Activated naive CD8-positive, alpha-beta T cell treated with anti-CD3 and anti-CD28 coated beads for 36 hours (primary cell): ENCODE measurements at regions not wholly inside any gene's neighbourhood (a gene's known extent, or its start where the extent isn't known, plus 50 kb on each side); places are given as distances from the start of the nearest gene placed in this dataset.

Experiments
- DNase-seq: peaks from one replicate; pipeline ENCODE4 v3.0.0; 2021
- H3K27ac Mint-ChIP-seq: one replicate; pipeline ENCODE4 v1.8.0; 2022; ENCODE audit warnings: mild to moderate bottlenecking, moderate library complexity, mixed read lengths
- H3K27me3 Mint-ChIP-seq: one replicate; pipeline ENCODE4 v1.8.0; 2022; ENCODE audit warnings: mild to moderate bottlenecking, mixed read lengths
- H3K36me3 Mint-ChIP-seq: one replicate; pipeline ENCODE4 v1.8.0; 2021; ENCODE audit warnings: mild to moderate bottlenecking, mixed read lengths
- H3K4me1 Mint-ChIP-seq: one replicate; pipeline ENCODE4 v1.8.0; 2021; ENCODE audit warnings: mixed read lengths
- H3K4me3 Mint-ChIP-seq: one replicate; pipeline ENCODE4 v1.8.0; 2022; ENCODE audit warnings: mild to moderate bottlenecking, moderate library complexity, mixed read lengths
- H3K9me3 Mint-ChIP-seq: one replicate; pipeline ENCODE4 v1.8.0; 2022; ENCODE audit warnings: mixed read lengths

DNA sequence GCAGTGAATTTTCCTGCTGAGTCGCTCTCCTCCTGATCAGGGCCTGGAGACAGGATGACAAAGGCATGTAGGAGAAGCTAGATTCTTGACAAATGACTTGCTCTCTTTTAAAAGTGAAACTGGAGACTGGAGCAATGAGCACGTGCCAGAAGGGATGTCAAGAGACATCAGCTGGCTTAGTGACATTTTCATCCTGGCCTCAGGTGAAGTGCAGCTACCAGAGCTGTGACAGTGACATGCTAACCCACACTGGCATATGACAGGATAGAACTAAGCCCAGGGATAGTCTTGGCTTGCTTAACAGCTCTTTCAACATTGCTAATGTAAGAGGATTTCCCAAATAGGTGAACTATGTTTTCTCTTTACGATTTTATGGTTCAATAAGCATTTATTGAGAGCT is 757.5 kb upstream of the DDX18 start:
- Mint-ChIP-seq H3K27ac (no peak overlapping the region), H3K27me3 (no peaks in the 10 kb centered on the region), H3K4me3 (no peak overlapping the region), H3K36me3 (no peaks in the 10 kb centered on the region), H3K4me1 (no peaks in the 10 kb centered on the region), H3K9me3 (peaks cover 10% of the 10 kb centered on the region)
- no peak for DNase-seq

DNA sequence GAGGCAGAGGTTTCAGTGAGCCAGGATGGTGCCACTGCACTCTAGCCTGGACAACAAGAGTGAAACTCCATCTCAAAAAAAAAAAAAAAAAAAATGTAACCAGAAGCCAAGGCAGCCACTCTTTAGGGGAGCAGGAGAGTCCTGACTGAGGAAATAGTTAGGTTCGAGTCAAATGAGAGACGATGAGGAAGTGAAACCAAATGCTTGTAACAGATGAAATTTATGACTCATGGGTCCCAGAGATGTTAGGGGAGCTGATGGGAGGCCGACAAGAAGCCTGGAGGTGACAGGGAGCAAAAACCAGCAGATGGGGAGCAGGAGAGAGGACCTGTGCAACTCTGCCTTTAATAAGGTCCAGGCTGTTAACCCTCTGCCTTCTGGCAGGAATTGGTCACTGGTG is 756.1 kb upstream of the DDX18 start:
- no peak overlapping the region for H3K4me3 Mint-ChIP-seq
- no peaks in the 10 kb centered on the region for H3K4me1 Mint-ChIP-seq
- peaks cover 7% of the 10 kb centered on the region for H3K9me3 Mint-ChIP-seq
- H3K36me3 Mint-ChIP-seq, result no peaks in the 10 kb centered on the region
- no peak overlapping the region for H3K27ac Mint-ChIP-seq
- DNase-seq, result no peak
- no peaks in the 10 kb centered on the region for H3K27me3 Mint-ChIP-seq

GRCh38 chr2:117064021-117064420 is 750.5 kb upstream of the DDX18 start:
- no peak for DNase-seq
- Mint-ChIP-seq H3K36me3 (no peaks in the 10 kb centered on the region), H3K9me3 (peaks cover 1% of the 10 kb centered on the region), H3K4me1 (no peaks in the 10 kb centered on the region), H3K27ac (no peak overlapping the region), H3K27me3 (no peaks in the 10 kb centered on the region), H3K4me3 (no peak overlapping the region)

DNA sequence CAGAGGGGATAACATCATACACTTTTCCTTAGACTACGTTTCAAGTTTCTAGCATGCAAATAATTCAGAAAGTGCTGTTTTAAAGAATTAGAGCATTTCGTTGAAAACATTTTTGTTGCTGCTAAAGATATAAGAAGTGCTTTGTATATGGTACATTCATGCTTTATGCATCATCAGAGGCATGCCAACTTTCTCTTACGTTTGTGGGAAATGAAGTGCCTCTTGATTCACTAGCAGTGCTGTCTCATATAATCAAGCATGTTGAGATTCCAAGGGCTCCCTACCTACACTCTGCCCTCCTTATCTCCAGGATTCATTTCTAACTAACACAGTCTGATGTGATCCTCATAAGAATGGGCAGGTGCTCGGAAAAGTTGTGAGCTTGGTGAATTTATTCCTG is 748.6 kb upstream of the DDX18 start:
- H3K27me3 Mint-ChIP-seq, result no peaks in the 10 kb centered on the region
- no peaks in the 10 kb centered on the region for H3K36me3 Mint-ChIP-seq
- H3K4me1 Mint-ChIP-seq, result no peaks in the 10 kb centered on the region
- no peak overlapping the region for H3K27ac Mint-ChIP-seq
- H3K4me3 Mint-ChIP-seq, result no peak overlapping the region
- DNase-seq, result no peak
- peaks cover 1% of the 10 kb centered on the region for H3K9me3 Mint-ChIP-seq

GRCh38 chr2:117067900-117068299 is 746.6 kb upstream of the DDX18 start:
- H3K9me3 Mint-ChIP-seq, result peaks cover 5% of the 10 kb centered on the region
- H3K4me1 Mint-ChIP-seq, result no peaks in the 10 kb centered on the region
- no peak for DNase-seq
- H3K27ac Mint-ChIP-seq, result no peak overlapping the region
- H3K27me3 Mint-ChIP-seq, result no peaks in the 10 kb centered on the region
- H3K4me3 Mint-ChIP-seq, result no peak overlapping the region
- no peaks in the 10 kb centered on the region for H3K36me3 Mint-ChIP-seq

DNA sequence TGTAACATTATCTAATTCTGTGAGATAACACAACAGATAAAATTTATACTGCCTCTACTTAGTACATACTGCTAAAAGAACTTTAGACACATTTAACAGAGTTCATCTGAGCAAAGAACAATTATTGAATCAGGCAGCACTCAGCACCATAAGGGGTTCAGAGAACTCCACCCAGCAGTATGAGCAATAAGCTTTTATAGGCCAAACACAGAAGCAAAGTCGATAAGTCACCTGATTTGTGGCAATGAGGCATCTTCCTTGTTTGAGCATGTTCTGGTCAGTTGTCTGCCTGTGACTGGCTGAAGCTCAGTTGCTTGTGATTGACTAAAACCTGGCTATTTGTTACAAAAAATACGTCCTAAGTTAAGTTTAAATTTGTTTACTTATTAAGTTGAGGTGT is 746.1 kb upstream of the DDX18 start:
- no peaks in the 10 kb centered on the region for H3K4me1 Mint-ChIP-seq
- no peaks in the 10 kb centered on the region for H3K36me3 Mint-ChIP-seq
- H3K9me3 Mint-ChIP-seq, result peaks cover 5% of the 10 kb centered on the region
- no peaks in the 10 kb centered on the region for H3K27me3 Mint-ChIP-seq
- no peak overlapping the region for H3K27ac Mint-ChIP-seq
- no peak overlapping the region for H3K4me3 Mint-ChIP-seq
- no peak for DNase-seq

DNA sequence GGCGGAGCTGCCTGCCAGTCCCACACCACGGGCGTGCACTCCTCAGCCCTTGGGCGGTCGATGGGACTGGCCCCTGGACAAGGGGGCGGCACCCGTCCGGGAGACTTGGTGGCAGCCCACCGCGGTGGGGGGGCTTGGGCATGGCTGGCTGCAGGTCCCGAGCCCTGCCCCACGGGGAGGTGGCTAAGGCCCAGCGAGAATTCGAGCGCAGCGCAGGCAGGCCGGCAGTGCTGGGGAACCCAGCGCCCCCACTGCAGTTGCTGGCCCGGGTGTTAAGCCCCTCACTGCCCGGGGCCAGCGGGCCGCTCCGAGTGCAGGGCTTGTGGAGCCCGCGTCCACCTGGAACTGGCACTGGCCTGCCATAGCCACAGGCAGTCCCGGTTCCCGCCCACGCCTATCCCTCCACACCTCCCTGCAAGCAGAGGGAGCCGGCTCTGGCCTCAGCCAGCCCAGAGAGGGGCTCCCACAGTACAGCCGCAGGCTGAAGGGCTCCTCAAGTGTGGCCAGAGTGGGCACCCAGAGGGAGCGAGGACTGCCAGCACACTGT is 742.9 kb upstream of the DDX18 start:
- DNase-seq, result no peak
- Mint-ChIP-seq H3K27me3 (no peaks in the 10 kb centered on the region), H3K36me3 (no peaks in the 10 kb centered on the region), H3K4me3 (no peak overlapping the region), H3K9me3 (peaks cover 6% of the 10 kb centered on the region), H3K4me1 (no peaks in the 10 kb centered on the region), H3K27ac (no peak overlapping the region)

DNA sequence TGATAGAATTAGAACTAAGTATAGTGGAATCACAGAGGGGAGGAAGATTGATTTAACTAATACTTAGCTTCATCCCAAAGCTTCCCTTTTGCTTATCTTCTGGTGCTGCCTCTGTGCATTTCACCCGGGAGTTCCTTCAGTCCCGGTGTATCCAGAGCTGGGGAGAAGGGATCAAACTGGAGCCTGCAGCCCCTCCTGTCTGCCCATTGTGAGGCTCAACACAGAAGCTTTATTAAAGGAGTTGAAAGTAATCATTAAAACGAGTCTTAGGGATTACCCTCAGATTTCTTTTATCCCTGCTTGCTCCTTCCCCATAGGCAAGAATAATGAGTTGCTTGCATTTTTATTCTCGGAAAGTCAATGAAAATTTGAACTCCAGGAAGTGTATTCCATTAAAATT is 739.7 kb upstream of the DDX18 start:
- Mint-ChIP-seq H3K4me3 (no peak overlapping the region), H3K9me3 (peaks cover 10% of the 10 kb centered on the region), H3K27ac (no peak overlapping the region), H3K36me3 (no peaks in the 10 kb centered on the region), H3K4me1 (no peaks in the 10 kb centered on the region), H3K27me3 (no peaks in the 10 kb centered on the region)
- DNase-seq, result no peak

GRCh38 chr2:117085256-117085655 is 729.2 kb upstream of the DDX18 start:
- H3K27me3 Mint-ChIP-seq, result no peaks in the 10 kb centered on the region
- no peaks in the 10 kb centered on the region for H3K36me3 Mint-ChIP-seq

DNA sequence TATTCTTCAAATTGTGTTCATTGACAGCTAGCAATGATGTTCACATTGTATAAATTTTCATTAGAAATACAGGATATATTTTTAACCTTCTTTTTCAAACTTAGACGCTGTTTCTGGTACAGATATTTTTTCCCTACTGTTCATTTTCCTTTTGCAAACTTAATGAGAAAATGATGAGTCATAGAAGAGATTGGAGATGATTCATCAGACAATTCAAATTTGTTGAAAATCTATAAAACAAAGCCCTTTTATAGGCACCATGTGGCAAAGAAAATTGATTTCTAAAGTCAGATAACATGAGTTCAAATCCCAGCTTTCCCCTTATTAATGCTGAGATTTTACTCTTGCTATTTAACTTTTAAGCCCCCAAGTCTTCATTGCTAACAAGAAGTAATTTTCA is 728.8 kb upstream of the DDX18 start:
- Mint-ChIP-seq H3K4me3 (no peak overlapping the region), H3K4me1 (no peaks in the 10 kb centered on the region), H3K36me3 (no peaks in the 10 kb centered on the region), H3K9me3 (peaks cover 1% of the 10 kb centered on the region), H3K27me3 (no peaks in the 10 kb centered on the region), H3K27ac (no peak overlapping the region)
- DNase-seq, result no peak

More at GRCh38 chr2:117085256-117085655, 729.2 kb upstream of the DDX18 start:
- no peak overlapping the region for H3K4me3 Mint-ChIP-seq
- peaks cover 1% of the 10 kb centered on the region for H3K9me3 Mint-ChIP-seq
- H3K4me1 Mint-ChIP-seq, result no peaks in the 10 kb centered on the region
- H3K27ac Mint-ChIP-seq, result no peak overlapping the region
- no peak for DNase-seq

DNA sequence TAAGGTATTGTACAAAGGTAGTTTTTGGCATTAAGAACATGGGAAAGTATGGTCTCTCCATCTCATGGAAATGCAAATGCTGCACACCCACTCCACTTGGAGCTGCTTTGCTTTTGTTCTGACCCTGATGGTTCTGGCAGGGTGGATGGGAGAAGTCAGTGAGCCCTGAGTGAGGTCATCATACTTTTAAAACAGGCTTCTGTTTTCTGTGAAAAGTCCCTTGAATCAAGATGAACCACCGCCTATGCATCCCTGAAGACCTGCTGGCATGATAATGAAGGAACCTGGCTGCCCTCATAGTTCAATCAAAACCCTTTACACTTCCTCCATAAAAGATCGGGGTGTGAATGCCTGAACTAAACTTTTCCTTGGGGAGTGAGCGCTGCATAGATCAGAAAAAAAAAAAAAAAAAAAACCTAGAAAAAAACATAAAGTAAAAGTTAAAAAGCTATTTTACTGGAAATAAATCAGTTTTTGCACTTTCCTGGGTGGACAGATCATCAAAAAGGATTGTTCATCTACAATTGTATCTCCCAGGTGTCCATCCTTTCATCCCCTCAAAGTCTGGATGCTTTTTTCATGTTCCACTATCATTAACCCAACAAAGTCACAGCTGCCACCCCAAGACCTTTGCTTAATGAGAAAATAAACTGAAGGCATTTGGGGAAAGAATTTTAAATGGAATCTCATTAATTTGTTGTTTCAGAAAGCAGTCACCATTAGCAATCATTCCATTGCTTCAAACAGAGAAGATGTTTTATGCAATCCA is 728.1 kb upstream of the DDX18 start:
- no peak overlapping the region for H3K27ac Mint-ChIP-seq
- H3K4me1 Mint-ChIP-seq, result no peaks in the 10 kb centered on the region
- no peaks in the 10 kb centered on the region for H3K36me3 Mint-ChIP-seq
- H3K27me3 Mint-ChIP-seq, result no peaks in the 10 kb centered on the region
- peaks cover 1% of the 10 kb centered on the region for H3K9me3 Mint-ChIP-seq
- no peak for DNase-seq
- no peak overlapping the region for H3K4me3 Mint-ChIP-seq

DNA sequence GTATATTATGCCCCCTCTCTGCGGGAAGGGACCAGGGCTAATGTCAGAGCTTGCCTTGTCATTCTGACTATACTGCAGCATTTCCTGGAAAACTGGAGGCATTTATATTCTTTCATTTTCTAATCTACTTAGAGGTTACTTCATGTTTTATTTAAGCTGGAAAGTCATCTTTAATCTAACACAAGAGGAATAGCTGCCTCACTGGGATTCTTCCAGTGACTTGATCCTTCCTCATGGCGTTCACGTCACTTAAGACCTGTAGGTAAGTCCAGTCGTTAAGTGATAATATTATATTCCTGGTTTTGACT is 727.6 kb upstream of the DDX18 start:
- Mint-ChIP-seq H3K4me1 (no peaks in the 10 kb centered on the region), H3K4me3 (no peak overlapping the region), H3K27ac (no peak overlapping the region), H3K27me3 (no peaks in the 10 kb centered on the region), H3K9me3 (peaks cover 1% of the 10 kb centered on the region), H3K36me3 (no peaks in the 10 kb centered on the region)
- no peak for DNase-seq

DNA sequence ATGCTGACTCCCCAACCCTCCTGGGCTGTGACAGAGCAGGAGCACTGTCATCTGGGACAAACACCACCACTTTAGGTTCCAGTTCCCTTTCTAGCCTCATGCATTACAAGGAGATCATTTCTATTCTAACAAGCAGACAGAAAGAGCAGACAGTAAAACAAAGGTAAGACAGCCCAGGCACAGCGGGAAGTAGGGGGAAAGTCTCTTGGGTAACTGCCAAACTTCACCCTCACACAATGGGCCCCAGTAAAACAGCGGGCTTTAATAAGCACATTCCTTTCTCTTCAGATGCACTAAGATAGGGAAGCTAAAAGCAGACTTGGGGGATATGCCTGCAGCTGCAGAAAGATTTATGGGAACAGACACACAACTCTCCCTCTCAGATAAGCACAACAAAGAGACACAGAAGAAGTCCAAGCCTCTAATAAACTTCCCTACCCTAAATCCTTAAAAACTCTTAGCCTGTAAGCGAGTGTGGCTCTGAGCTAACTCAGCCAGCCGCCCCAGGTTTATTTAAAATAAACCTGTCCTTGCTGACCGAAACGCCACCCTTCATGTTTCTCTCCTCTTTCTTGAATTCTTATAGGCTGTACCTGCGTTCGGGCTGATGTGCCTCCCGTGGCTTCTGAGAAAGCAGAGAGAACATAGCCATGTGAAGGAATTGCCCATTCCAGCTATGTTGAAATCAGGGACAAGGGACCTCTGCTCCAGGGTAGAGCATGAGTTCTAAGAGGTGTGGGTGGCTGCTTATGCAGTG is 726.8 kb upstream of the DDX18 start:
- no peaks in the 10 kb centered on the region for H3K36me3 Mint-ChIP-seq
- no peaks in the 10 kb centered on the region for H3K27me3 Mint-ChIP-seq
- no peak overlapping the region for H3K4me3 Mint-ChIP-seq
- no peaks in the 10 kb centered on the region for H3K4me1 Mint-ChIP-seq
- peaks cover 1% of the 10 kb centered on the region for H3K9me3 Mint-ChIP-seq
- H3K27ac Mint-ChIP-seq, result no peak overlapping the region
- DNase-seq, result no peak

GRCh38 chr2:117091041-117091837 is 723.3 kb upstream of the DDX18 start:
- no peak for DNase-seq
- no peaks in the 10 kb centered on the region for H3K4me1 Mint-ChIP-seq
- no peaks in the 10 kb centered on the region for H3K36me3 Mint-ChIP-seq
- no peaks in the 10 kb centered on the region for H3K27me3 Mint-ChIP-seq
- H3K4me3 Mint-ChIP-seq, result no peak overlapping the region
- peaks cover 1% of the 10 kb centered on the region for H3K9me3 Mint-ChIP-seq
- no peak overlapping the region for H3K27ac Mint-ChIP-seq

- H3K9me3 Mint-ChIP-seq, result peaks cover 3% of the 10 kb centered on the region
- no peaks in the 10 kb centered on the region for H3K36me3 Mint-ChIP-seq
- DNase-seq, result no peak
- no peaks in the 10 kb centered on the region for H3K4me1 Mint-ChIP-seq
- no peaks in the 10 kb centered on the region for H3K27me3 Mint-ChIP-seq
- H3K27ac Mint-ChIP-seq, result no peak overlapping the region
- H3K4me3 Mint-ChIP-seq, result no peak overlapping the region
These were observed 712.9 kb upstream of the DDX18 start for GRCh38 chr2:117101613-117102012.
